RPMI8226 (cell line): ENCODE measurements at regions not wholly inside any gene's neighbourhood (a gene's known extent, or its start where the extent isn't known, plus 50 kb on each side); places are given as distances from the start of the nearest gene placed in this dataset.

Experiments
- DNase-seq: peaks from one replicate; pipeline ENCODE4 v3.0.0-alpha.2; 2015

GRCh38 chr2:12932192-12932591, 215.5 kb downstream of the TRIB2 start:
- no peak for DNase-seq

DNA sequence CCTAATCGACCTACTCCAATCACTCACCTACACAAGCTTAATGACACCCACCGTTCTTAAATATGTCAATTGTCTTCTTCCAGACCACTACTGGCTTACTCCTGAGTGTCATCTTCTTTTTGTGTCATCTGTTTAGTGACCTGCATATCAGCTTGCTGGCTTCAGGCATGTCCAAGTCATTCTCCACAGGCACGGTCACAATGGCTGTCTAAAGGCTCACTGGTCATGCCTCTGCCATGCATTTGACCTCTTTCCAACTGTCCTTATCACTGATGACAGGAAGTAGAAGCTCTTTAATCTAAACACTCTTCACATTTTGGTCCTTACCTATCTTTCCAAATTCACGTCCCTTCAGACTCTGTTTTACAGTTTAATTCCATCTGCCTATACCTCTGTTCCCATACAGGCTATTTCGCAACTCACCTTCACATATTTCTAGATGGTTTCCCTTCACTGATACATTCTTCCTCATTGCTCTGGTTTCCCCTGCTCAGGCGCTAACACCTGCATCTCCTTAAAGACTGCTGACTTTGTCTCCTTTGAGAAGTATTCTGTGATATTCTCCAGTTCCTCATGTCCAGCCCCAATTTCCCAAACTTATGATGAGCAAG, 217.5 kb downstream of the TRIB2 start:
- no peak for DNase-seq

DNA sequence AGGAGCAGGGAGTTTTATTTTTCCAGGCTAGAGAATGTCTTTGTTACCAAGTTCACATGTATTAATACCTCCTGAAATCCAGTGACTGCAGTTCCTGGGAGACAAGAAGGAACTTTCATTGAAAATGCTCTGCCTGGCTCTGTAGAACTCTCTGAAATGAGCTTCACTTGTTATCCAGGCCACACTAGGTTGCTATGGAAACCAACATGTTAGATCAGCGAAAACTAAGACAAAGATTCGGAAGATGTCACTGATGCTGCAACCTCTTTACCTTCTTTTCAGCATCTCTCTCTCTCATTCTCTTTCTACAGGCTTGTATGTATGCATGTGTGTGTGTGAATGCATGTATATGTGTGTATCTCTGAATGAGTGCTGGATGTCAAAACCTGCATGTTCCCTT, 218.5 kb downstream of the TRIB2 start:
- no peak for DNase-seq

DNA sequence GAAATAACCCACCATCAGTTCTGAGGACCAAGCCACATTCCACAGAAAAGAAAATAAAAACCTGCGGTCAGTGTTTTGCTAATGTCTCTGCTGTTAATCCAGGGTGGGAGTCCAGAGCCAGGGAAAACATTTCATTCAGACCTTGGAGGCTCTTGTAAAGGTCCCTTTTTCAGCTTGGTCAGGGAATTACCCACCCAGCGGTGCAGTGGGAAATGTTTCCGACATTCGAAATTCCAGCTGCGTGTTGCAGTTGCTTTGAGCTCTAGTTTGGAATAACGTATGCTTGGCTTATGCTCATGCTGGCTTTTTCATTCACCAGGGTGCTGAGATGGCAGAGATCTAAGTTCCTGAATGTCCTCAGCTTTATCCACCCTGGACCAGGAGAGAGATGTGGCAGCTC, 219.1 kb downstream of the TRIB2 start:
- DNase-seq: no peak

DNA sequence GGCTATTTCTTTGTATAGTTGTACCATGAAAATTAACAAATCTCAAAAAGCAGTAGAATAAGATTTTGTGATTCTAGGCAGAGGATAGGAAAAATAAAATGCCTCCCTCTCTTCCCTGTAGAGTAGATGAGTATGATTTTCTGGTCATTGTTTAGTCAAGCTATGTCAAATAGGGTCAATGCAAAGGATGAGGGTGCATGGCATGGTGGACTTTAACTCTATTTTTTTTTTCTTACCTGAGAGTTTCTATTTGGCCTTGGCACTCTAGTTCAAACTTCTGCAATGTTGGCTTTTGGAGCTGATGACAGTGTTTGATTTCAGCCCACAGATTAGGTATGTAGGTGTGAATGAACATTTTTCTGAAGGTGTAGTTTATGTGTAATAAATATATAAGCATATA, 224.5 kb downstream of the TRIB2 start:
- no peak for DNase-seq

- DNase-seq: no peak
Measured at GRCh38 chr2:12948231-12948960, 231.7 kb downstream of the TRIB2 start.

- no peak for DNase-seq
Measured at GRCh38 chr2:12948961-12949353, 232.2 kb downstream of the TRIB2 start.

- no peak for DNase-seq
Measured at GRCh38 chr2:12949406-12949805, 232.7 kb downstream of the TRIB2 start.

GRCh38 chr2:12950174-12950573, 233.4 kb downstream of the TRIB2 start:
- DNase-seq: no peak

DNA sequence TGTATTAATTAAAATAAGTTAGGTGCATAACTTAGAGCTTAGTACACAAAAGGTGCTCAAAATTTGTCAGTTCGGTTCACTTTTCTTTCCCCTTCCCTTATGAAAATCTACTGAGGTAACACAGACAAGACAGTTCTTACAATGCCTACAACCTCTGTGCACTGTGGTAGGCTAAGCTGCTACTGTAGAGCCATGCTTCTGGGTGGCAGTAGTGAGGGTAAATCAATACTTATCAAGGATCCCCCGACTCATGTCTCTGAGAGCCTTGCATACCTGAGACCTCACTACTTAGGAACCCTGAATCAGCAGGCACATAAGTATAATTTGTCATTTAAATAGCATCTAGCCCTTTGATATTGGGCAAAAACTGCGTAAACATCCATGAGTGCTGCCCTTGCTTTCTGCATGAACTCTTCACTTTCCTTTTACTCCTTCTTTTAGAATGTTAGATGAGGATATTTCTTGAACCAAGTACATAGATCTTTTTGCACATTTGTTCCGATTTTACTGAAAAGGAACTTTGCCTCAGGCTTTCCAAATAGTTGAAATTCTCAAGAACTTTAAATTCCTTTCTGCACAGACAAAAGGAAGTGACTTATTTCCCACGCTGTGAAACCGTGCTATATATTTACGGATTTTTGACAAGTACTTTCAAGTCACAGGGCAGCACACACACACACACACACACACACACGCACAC, 234.4 kb downstream of the TRIB2 start:
- DNase-seq: no peak

DNA sequence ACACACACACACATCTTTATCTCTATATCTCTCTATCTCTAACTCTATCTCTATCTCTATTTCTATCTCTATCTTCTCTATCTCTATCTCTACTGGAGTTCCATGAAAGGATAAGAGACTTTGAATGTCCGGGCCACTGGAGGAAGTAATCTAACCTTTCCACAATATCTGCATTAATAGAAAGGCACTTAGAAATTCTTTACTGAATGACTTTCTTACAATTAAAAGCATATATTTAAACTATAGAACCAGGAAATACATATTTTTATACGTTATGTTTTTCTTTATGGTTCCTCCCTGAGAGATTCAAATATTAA, 234.9 kb downstream of the TRIB2 start:
- no peak for DNase-seq

- no peak for DNase-seq
Measured at GRCh38 chr2:12953596-12953995, 236.9 kb downstream of the TRIB2 start.

- DNase-seq: no peak
Measured at GRCh38 chr2:12955864-12956263, 239.1 kb downstream of the TRIB2 start.

- no peak for DNase-seq
Measured at GRCh38 chr2:12957251-12957650, 240.5 kb downstream of the TRIB2 start.

- DNase-seq: no peak
Measured at GRCh38 chr2:12959935-12960334, 243.2 kb downstream of the TRIB2 start.

GRCh38 chr2:12960671-12961070, 243.9 kb downstream of the TRIB2 start:
- DNase-seq: no peak

DNA sequence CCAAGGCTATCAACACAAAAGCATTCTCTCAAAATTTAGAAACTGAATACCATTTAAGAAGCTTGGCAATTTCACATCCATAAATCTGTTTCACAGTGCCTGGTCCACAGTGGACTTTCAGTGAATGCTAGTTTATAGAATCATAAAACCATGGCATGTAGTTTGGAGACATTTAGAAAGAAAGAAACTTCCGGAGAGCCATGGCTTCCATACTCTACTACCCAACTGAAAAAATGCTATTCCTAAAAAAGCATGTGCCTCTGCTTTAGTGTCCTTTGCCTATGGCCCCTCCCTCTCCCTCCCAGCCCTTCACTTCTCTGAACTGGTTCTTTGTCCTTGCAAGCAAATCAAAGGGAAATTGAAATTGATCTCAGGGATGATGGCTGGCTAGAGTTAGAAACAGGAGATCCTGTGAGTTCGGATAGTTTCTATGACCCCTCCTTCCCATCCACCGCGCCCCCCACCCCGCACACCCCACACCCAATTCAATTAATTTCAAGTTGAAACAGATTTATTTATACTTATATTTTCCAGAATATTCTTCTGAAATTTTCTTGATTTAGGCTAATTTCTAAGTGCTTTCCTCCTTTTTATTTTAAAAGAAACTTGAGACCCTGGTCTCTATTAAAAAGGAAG, 248.3 kb downstream of the TRIB2 start:
- DNase-seq: no peak

GRCh38 chr2:12965540-12966269, 249.0 kb downstream of the TRIB2 start:
- DNase-seq: no peak

DNA sequence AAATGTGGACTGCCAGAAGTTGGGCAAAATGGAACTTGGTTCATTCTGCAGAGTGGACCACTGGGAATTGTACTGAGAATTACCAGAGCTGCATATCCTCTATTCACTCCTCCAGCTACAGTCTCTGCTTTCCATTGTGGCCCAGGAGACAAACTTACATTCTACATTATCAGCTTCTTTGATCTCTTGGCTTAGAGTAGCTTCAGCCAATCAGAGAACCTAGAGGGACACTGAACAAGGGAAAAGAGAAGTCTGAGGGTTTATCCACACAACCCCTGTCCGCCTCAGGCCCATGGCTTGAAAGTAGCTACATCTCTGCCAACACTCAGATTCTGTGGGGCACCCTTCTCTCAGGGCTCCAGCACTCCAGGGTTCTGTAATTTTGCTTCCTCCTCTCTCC, 251.1 kb downstream of the TRIB2 start:
- DNase-seq: no peak

DNA sequence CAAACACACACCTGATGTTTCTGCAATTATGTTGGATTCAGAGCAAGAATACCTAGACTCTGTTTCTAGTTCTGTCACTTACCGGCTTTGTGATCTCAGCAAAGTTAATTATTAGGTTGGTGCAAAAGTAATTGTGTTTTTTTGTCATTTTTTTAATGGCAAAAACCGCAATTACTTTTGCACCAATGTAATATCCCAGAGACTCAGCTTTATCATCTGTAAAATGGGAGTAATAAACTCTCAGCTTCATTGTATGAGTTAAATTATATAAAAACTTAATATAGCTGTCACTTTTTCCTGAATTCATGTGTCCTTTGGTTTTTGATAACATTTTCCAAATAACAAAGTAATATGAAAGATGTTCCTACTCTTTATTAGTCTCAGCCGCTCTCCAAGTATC, 251.7 kb downstream of the TRIB2 start:
- DNase-seq: no peak

DNA sequence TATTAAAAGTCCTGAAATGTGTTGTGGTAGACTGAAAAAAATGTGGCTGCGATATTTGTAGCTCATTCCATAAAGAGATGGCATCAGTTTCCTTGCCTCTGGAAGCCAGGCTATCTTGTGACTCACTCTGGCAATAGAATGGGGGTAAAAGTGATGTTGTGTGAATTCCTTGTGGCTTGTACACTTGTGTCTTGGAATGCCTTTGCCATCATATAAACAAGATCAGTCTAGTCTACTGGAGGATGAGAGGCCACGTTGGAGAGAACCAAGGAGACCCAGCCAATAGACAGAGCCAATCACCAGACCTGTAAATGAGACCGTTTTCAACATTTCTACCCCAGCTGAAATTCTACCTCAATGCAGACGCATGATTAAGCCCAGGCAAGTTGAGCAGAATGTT, 254.1 kb downstream of the TRIB2 start:
- DNase-seq: no peak

GRCh38 chr2:12971581-12972365, 255.0 kb downstream of the TRIB2 start:
- no peak for DNase-seq
